ENCODE measurements at regions not wholly inside any gene's neighbourhood (a gene's known extent, or its start where the extent isn't known, plus 50 kb on each side); places are given as distances from the start of the nearest gene placed in this dataset.

- TF ChIP-seq CTCF (conservative IDR thresholded peaks at IDR 0.05; ENCODE audit: low read depth, low read length) (no peak), BHLHE40 (IDR thresholded peaks at IDR 0.05; ENCODE audit: low read depth, low read length) (no peak), POLR2A (IDR thresholded peaks at IDR 0.05; ENCODE audit: low read depth, low read length) (no peak), RFX5 (IDR thresholded peaks at IDR 0.05; ENCODE audit: low read depth, low read length) (no peak), FOS (IDR thresholded peaks at IDR 0.05; ENCODE audit: low read depth, low read length) (no peak), USF2 (IDR thresholded peaks at IDR 0.05; ENCODE audit: low read depth, low read length) (no peak), NFE2L2 (IDR thresholded peaks at IDR 0.05; ENCODE audit: low read depth, low read length) (no peak), ELK1 (IDR thresholded peaks at IDR 0.05; ENCODE audit: borderline replicate concordance, low read depth, low read length) (no peak)
Observed at GRCh38 chr2:125254010-125254409, 1228.9 kb downstream of the CNTNAP5 start.

Data from IMR-90 (cell line).